NCI-H446 (cell line): ENCODE measurements at regions not wholly inside any gene's neighbourhood (a gene's known extent, or its start where the extent isn't known, plus 50 kb on each side); places are given as distances from the start of the nearest gene placed in this dataset.
A peak's percentile ranks its signal among the peaks of the same experiment; 100 is the strongest.

Experiments used
- DNase-seq, 2 experiments: peaks; one replicate each; lab custom pipeline; 2025; lab: John Stamatoyannopoulos, UW

GRCh38 chr7:8937204-8937603 lies 503.8 kb downstream of the NXPH1 start:
- no peak for DNase-seq

GRCh38 chr7:8938044-8938805 lies 504.8 kb downstream of the NXPH1 start:
- DNase-seq: peak in 1 of 2 experiments; percentile 12

GRCh38 chr7:8939446-8939845 lies 506.0 kb downstream of the NXPH1 start:
- no peak for DNase-seq

- DNase-seq: no peak
These were observed 530.3 kb downstream of the NXPH1 start for GRCh38 chr7:8963722-8964121.

- DNase-seq: no peak
These were observed 531.8 kb downstream of the NXPH1 start for GRCh38 chr7:8965177-8965576.

GRCh38 chr7:8973601-8974000 lies 540.2 kb downstream of the NXPH1 start:
- no peak for DNase-seq

- no peak for DNase-seq
These were observed 542.3 kb downstream of the NXPH1 start for GRCh38 chr7:8975681-8976080.

GRCh38 chr7:8982338-8982992 lies 549.1 kb downstream of the NXPH1 start:
- DNase-seq: no peak

- DNase-seq: no peak
These were observed 551.8 kb downstream of the NXPH1 start for GRCh38 chr7:8985255-8985654.

GRCh38 chr7:8988267-8988666 lies 554.9 kb downstream of the NXPH1 start:
- DNase-seq: no peak

- no peak for DNase-seq
These were observed 557.8 kb downstream of the NXPH1 start for GRCh38 chr7:8991159-8991558.

GRCh38 chr7:8998762-8999161 lies 565.4 kb downstream of the NXPH1 start:
- DNase-seq: no peak

- no peak for DNase-seq
These were observed 580.5 kb downstream of the NXPH1 start for GRCh38 chr7:9013940-9014339.

- DNase-seq: no peak
These were observed 583.9 kb downstream of the NXPH1 start for GRCh38 chr7:9017286-9017685.

GRCh38 chr7:9022456-9022855 lies 589.0 kb downstream of the NXPH1 start:
- no peak for DNase-seq

GRCh38 chr7:9023675-9024294 lies 590.4 kb downstream of the NXPH1 start:
- DNase-seq: no peak

GRCh38 chr7:9026121-9026520 lies 592.7 kb downstream of the NXPH1 start:
- DNase-seq: no peak

GRCh38 chr7:9028012-9028411 lies 594.6 kb downstream of the NXPH1 start:
- no peak for DNase-seq

- DNase-seq: no peak
These were observed 596.5 kb downstream of the NXPH1 start for GRCh38 chr7:9029681-9030530.

GRCh38 chr7:9030976-9031375 lies 597.6 kb downstream of the NXPH1 start:
- DNase-seq: no peak

- DNase-seq: no peak
These were observed 598.0 kb downstream of the NXPH1 start for GRCh38 chr7:9031386-9031785.

- DNase-seq: no peak
These were observed 602.7 kb downstream of the NXPH1 start for GRCh38 chr7:9036080-9036479.
